ENCODE measurements at regions not wholly inside any gene's neighbourhood (a gene's known extent, or its start where the extent isn't known, plus 50 kb on each side); places are given as distances from the start of the nearest gene placed in this dataset.
A peak's percentile ranks its signal among the peaks of the same experiment; 100 is the strongest.

DNA sequence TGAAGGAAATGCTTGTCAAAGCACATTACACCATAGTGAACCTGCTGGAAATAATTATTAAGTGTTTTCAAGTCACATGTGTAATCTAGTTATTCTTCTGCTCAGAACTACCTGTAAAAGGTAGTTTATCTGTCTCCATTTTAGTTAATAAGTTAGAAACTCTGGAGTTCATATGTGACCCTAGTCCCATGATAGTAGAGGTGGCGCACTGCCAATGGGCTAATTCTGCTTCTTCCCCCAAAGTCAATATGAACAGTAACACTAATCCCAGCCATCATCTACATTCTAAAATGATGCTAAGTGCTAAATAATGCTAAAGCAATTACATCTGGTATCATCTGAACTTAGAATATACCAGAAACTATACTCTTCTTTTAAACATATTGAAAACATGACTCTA is 361.0 kb upstream of the NECTIN3 start:
- TF ChIP-seq, protein P1, sequence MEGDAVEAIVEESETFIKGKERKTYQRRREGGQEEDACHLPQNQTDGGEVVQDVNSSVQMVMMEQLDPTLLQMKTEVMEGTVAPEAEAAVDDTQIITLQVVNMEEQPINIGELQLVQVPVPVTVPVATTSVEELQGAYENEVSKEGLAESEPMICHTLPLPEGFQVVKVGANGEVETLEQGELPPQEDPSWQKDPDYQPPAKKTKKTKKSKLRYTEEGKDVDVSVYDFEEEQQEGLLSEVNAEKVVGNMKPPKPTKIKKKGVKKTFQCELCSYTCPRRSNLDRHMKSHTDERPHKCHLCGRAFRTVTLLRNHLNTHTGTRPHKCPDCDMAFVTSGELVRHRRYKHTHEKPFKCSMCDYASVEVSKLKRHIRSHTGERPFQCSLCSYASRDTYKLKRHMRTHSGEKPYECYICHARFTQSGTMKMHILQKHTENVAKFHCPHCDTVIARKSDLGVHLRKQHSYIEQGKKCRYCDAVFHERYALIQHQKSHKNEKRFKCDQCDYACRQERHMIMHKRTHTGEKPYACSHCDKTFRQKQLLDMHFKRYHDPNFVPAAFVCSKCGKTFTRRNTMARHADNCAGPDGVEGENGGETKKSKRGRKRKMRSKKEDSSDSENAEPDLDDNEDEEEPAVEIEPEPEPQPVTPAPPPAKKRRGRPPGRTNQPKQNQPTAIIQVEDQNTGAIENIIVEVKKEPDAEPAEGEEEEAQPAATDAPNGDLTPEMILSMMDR (IDR thresholded peaks at IDR 0.05), result no peak
- WGBS, 2 donors, result 59 to 61% methylated on average over 1 of the region's 1 CpG
- ATAC-seq (peak in 1 of 4 donors; percentile 35), DNase-seq (peak in 2 of 6 donors; percentile 13 to 35), FAIRE-seq (no peak)
- intact Hi-C loops (cut with DNase I), result no loop called here
- no peaks in the 10 kb centered on the region for H3K27me3 ChIP-seq
- H3K4me1 ChIP-seq, result no peaks in the 10 kb centered on the region
- H3K9me3 ChIP-seq, result no peaks in the 10 kb centered on the region
- no peaks in the 10 kb centered on the region for H3K36me3 ChIP-seq
- H3K4me3 ChIP-seq, result no peak overlapping the region
- no peak overlapping the region for H3K27ac ChIP-seq

DNA sequence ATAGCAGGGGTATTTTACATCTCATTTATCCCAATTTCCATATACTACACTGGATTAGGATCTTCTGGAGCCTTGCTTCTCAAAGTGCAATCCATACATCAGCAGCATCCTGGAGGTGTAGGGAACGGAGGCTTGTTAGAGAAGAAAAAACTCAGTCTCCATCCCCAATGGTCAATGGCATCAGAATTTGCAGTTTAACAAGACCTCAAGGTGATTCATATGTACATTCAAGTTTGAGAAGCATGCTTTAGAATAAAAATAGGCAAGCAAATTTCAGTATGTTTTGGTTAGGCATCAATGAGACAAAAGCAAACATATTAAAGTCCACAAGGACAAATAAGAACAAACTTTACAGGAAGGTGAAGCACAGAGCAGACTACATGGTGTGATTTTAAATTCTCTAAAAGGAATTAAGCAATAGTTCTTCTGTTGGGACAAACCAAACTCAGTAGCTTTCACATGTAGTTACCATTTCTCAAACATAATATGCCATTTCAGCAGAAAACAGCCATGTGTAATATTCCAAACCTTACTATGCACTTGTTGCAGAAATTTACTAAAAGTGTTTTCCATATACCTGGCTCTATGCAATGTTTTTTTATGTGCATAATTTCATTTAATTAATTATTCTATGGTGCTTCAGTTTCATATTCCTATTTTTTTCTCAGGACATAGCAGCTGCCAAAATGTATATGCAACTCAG is 360.3 kb upstream of the NECTIN3 start:
- ATAC-seq, result no peak
- Histone ChIP-seq H3K27ac (no peak overlapping the region), H3K36me3 (no peaks in the 10 kb centered on the region), H3K27me3 (no peaks in the 10 kb centered on the region), H3K9me3 (no peaks in the 10 kb centered on the region), H3K4me1 (no peaks in the 10 kb centered on the region), H3K4me3 (no peak overlapping the region)
- TF ChIP-seq, protein P1 (IDR thresholded peaks at IDR 0.05), result no peak
- intact Hi-C loops (cut with DNase I), result no loop called here
- WGBS, 2 donors, result 95 to 100% methylated on average over 1 of the region's 1 CpG
- FAIRE-seq, result no peak
- DNase-seq, result no peak

DNA sequence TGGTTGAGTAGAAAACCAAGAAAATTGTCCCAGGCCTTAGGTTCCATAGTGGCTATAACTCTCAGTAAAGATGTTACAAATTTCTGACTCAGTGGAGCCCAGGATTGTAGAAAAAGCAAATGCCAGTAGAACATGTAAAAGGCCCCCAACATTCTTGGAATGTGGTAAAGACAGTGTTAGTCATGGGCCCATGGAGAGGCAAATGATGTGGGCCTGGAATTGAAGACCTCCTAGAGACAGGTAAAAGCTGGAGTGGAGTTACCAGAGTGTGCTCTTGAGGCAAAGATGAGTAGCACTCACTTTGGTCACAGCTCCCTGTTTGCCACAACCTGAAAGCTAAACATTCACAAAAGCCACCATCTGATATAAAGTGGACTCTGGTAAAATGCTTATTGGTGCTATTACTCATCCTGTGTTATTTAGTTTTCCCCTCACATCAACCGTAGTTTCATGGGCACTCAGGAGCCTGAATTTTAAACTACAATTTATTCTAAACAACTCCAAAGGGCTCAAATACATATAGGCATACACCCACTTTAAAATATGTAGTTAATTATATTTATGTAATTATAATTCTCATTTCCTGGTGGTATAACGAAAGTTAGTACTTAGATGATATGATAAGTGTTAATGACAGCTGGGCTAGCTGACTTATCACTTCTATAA is 359.6 kb upstream of the NECTIN3 start:
- H3K4me1 ChIP-seq, result no peaks in the 10 kb centered on the region
- intact Hi-C loops (cut with DNase I), result no loop called here
- H3K27me3 ChIP-seq, result no peaks in the 10 kb centered on the region
- WGBS, 2 donors, result 57 to 60% methylated on average over 2 of the region's 2 CpGs
- no peaks in the 10 kb centered on the region for H3K9me3 ChIP-seq
- H3K27ac ChIP-seq, result no peak overlapping the region
- H3K4me3 ChIP-seq, result no peak overlapping the region
- no peak for DNase-seq
- no peak for FAIRE-seq
- no peak for ATAC-seq
- no peaks in the 10 kb centered on the region for H3K36me3 ChIP-seq
- TF ChIP-seq, protein P1 (IDR thresholded peaks at IDR 0.05), result no peak

DNA sequence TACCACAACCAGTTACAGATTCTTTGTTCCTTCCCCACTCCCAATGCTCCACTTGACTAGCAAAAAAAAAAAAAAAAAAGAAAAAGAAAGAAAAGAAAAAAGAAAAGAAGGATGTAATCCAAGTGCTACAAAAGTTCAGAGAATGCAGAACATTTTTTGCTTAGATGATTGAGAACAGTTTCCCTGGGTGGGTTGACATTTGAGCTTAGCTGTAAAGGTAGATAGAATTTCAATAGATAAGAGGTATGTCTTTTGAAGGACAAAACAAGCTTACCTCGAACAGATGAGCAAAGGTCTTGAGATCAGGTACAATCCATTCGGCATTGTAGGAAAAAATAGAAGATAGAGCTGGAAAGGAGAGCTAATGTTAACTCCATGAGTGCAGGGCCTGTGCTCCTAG is 344.6 kb upstream of the NECTIN3 start:
- Histone ChIP-seq H3K36me3 (no peaks in the 10 kb centered on the region), H3K27ac (no peak overlapping the region), H3K27me3 (no peaks in the 10 kb centered on the region), H3K9me3 (no peaks in the 10 kb centered on the region), H3K4me1 (peaks cover 0 to 9% (median 3%) of the 10 kb centered on the region in 3 donors), H3K4me3 (no peak overlapping the region)
- WGBS, 2 donors, result 24 to 37% methylated on average over 2 of the region's 2 CpGs
- ATAC-seq (no peak), DNase-seq (no peak), FAIRE-seq (no peak)
- TF ChIP-seq, protein P1 (IDR thresholded peaks at IDR 0.05), result no peak
- intact Hi-C loops (cut with DNase I), result no loop called here

DNA sequence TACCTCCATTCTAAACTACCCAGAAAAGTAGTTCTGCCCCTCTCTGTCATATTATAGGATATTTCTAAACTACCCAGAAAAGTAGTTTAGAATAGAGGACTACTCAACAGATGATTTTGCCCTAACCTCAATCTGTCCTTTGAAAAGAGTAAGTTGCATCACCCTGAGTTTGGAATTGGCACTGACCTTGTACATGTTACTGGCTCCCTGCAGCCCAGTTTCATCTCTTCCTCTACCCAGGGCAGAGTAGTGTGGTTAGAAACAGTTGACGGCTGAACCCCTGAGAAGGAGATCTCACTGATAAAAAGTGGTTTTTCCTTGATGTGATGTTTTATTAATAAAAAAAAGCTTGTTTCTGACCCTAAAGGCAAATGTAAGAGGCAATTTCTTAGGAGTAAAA is 340.5 kb upstream of the NECTIN3 start:
- Histone ChIP-seq H3K27me3 (no peaks in the 10 kb centered on the region), H3K4me3 (no peak overlapping the region), H3K27ac (no peak overlapping the region), H3K36me3 (no peaks in the 10 kb centered on the region), H3K9me3 (no peaks in the 10 kb centered on the region), H3K4me1 (peaks cover 0 to 10% (median 3%) of the 10 kb centered on the region in 3 donors)
- WGBS, 2 donors, result 65 to 82% methylated on average over 1 of the region's 1 CpG
- DNase-seq, result no peak
- no peak for ATAC-seq
- FAIRE-seq, result no peak
- intact Hi-C loops (cut with DNase I), result no loop called here
- TF ChIP-seq, protein P1 (IDR thresholded peaks at IDR 0.05), result no peak

Data from pancreas (tissue), 10 donors.